WERI-Rb-1 (cell line): ENCODE measurements at regions not wholly inside any gene's neighbourhood (a gene's known extent, or its start where the extent isn't known, plus 50 kb on each side); places are given as distances from the start of the nearest gene placed in this dataset.

ENCODE experiments used
- DNase-seq: peaks from one replicate; pipeline ENCODE4 v3.0.0-alpha.2; 2020
- H3K27ac ChIP-seq: fragments of 250-450 bp; sonication (Bioruptor Pico); 2 replicates; pipeline ENCODE4 v1.5.1; 2020; ENCODE audit warnings: mild to moderate bottlenecking, moderate library complexity
- H3K27me3 ChIP-seq: fragments of 250-450 bp; sonication (Bioruptor Pico); 2 replicates; pipeline ENCODE4 v1.5.1; 2021; ENCODE audit warnings: mild to moderate bottlenecking, low read depth, moderate library complexity; ENCODE audit not compliant: insufficient read depth, severe bottlenecking
- H3K36me3 ChIP-seq: fragments of 250-450 bp; sonication (Bioruptor Pico); 2 replicates; pipeline ENCODE4 v1.5.1; 2020; ENCODE audit warnings: mild to moderate bottlenecking, moderate library complexity
- H3K4me3 ChIP-seq: 2 replicates; pipeline ENCODE4 v1.5.1; 2011; ENCODE audit warnings: low read depth, mild to moderate bottlenecking, control low read depth, low read length
- H3K9me3 ChIP-seq: fragments of 250-450 bp; sonication (Bioruptor Pico); 2 replicates; pipeline ENCODE4 v1.5.1; 2021; ENCODE audit warnings: mild to moderate bottlenecking, moderate library complexity; ENCODE audit not compliant: severe bottlenecking
- CTCF ChIP-seq: IDR thresholded peaks from 2 replicates; pipeline ENCODE4 v1.5.1; 2011; ENCODE audit warnings: low read depth, mild to moderate bottlenecking, control low read depth, inconsistent platforms, low read length

- TF ChIP-seq CTCF = no peak
- no peak for DNase-seq
- Histone ChIP-seq H3K9me3 (no peaks in the 10 kb centered on the region), H3K27me3 (no peaks in the 10 kb centered on the region), H3K36me3 (no peaks in the 10 kb centered on the region), H3K27ac (no peak overlapping the region), H3K4me3 (no peak overlapping the region)
These were observed 80.8 kb downstream of the SMIM21 start for GRCh38 chr18:75346671-75347070.

- H3K4me3 ChIP-seq = no peak overlapping the region
These were observed 82.9 kb downstream of the SMIM21 start for GRCh38 chr18:75344615-75345014.

GRCh38 chr18:75344161-75344560 is 83.3 kb downstream of the SMIM21 start:
- Histone ChIP-seq H3K27me3 (no peaks in the 10 kb centered on the region), H3K36me3 (no peaks in the 10 kb centered on the region), H3K4me3 (no peak overlapping the region), H3K9me3 (no peaks in the 10 kb centered on the region), H3K27ac (no peak overlapping the region)
- TF ChIP-seq CTCF = peak; percentile 61
- DNase-seq = no peak

More at GRCh38 chr18:75344615-75345014, 82.9 kb downstream of the SMIM21 start:
- TF ChIP-seq CTCF = no peak
- Histone ChIP-seq H3K9me3 (no peaks in the 10 kb centered on the region), H3K27me3 (no peaks in the 10 kb centered on the region), H3K27ac (no peak overlapping the region), H3K36me3 (no peaks in the 10 kb centered on the region)
- DNase-seq = no peak

- Histone ChIP-seq H3K4me3 (no peak overlapping the region), H3K27me3 (no peaks in the 10 kb centered on the region), H3K9me3 (no peaks in the 10 kb centered on the region), H3K36me3 (no peaks in the 10 kb centered on the region), H3K27ac (no peak overlapping the region)
- no peak for TF ChIP-seq CTCF
- DNase-seq = no peak
These were observed 84.1 kb downstream of the SMIM21 start for GRCh38 chr18:75343389-75343788.

- Histone ChIP-seq H3K36me3 (no peaks in the 10 kb centered on the region), H3K4me3 (no peak overlapping the region), H3K27me3 (no peaks in the 10 kb centered on the region), H3K9me3 (no peaks in the 10 kb centered on the region), H3K27ac (peak overlapping the region; percentile 10; the same call in 1 of the 2 replicates)
- TF ChIP-seq CTCF = no peak
- peak; percentile 66 for DNase-seq
These were observed 85.6 kb downstream of the SMIM21 start for GRCh38 chr18:75341897-75342296.

GRCh38 chr18:75341267-75341666 is 86.2 kb downstream of the SMIM21 start:
- Histone ChIP-seq H3K27ac (peak overlapping the region; percentile 10; the same call in 1 of the 2 replicates), H3K4me3 (0 out of 2 replicates have a peak overlapping the region, but pooled peaks have one; percentile 4), H3K9me3 (no peaks in the 10 kb centered on the region), H3K36me3 (no peaks in the 10 kb centered on the region), H3K27me3 (no peaks in the 10 kb centered on the region)
- no peak for TF ChIP-seq CTCF
- peak; percentile 89 for DNase-seq
